Glomerular visceral epithelial cell (primary cell): ENCODE measurements at regions not wholly inside any gene's neighbourhood (a gene's known extent, or its start where the extent isn't known, plus 50 kb on each side); places are given as distances from the start of the nearest gene placed in this dataset.

ENCODE experiments used
- DNase-seq: peaks from one replicate; pipeline ENCODE4 v3.0.0-alpha.2; 2016; ENCODE audit errors: extremely low spot score

GRCh38 chr4:99712530-99712929 is 54.9 kb upstream of the C4orf54 start:
- DNase-seq: no peak

- DNase-seq: no peak
Measured at GRCh38 chr4:99712099-99712498, 54.5 kb upstream of the C4orf54 start.

GRCh38 chr4:99711657-99712056 is 54.0 kb upstream of the C4orf54 start:
- DNase-seq: no peak

GRCh38 chr4:99710681-99711345 is 53.2 kb upstream of the C4orf54 start:
- no peak for DNase-seq

GRCh38 chr4:99710020-99710419 is 52.4 kb upstream of the C4orf54 start:
- DNase-seq: no peak

GRCh38 chr4:99708551-99708950 is 50.9 kb upstream of the C4orf54 start:
- DNase-seq: no peak
